ENCODE measurements at regions not wholly inside any gene's neighbourhood (a gene's known extent, or its start where the extent isn't known, plus 50 kb on each side); places are given as distances from the start of the nearest gene placed in this dataset.

GRCh38 chr19:30133803-30134202, 191.8 kb downstream of the URI1 start:
- no TSS peak for BruUV-seq (replicated peaks)
- DNase-seq (ENCODE audit: low spot score): no peak
- POLR2A ChIA-PET (ENCODE audit: low non-redundant PET): no interaction called here
- no peak overlapping the region for H3K27ac ChIP-seq (ENCODE audit: low read depth, low read length, poor library complexity, severe bottlenecking)
- CTCF ChIA-PET: no interaction called here
- TF ChIP-seq CTCF (conservative IDR thresholded peaks at IDR 0.05; ENCODE audit: low read depth, low read length): no peak
- no peak for TF ChIP-seq EZH2 (IDR thresholded peaks at IDR 0.05; ENCODE audit: borderline replicate concordance, low read depth, low read length, poor library complexity, severe bottlenecking)
- no peaks in the 10 kb centered on the region for H3K36me3 ChIP-seq (ENCODE audit: insufficient read depth, low read length, poor library complexity, severe bottlenecking)
- no peaks in the 10 kb centered on the region for H3K4me1 ChIP-seq (ENCODE audit: insufficient read depth, low read length, poor library complexity, severe bottlenecking)
- H3K4me3 ChIP-seq (ENCODE audit: low read depth, low read length, poor library complexity, severe bottlenecking): no peak overlapping the region
- H3K9me3 ChIP-seq (ENCODE audit: low read depth, low read length, poor library complexity, severe bottlenecking): no peaks in the 10 kb centered on the region
- no peaks in the 10 kb centered on the region for H3K27me3 ChIP-seq (replicated peaks; ENCODE audit: insufficient read depth, low read depth, low read length, poor library complexity)
- intact Hi-C loops (cut with micrococcal nuclease; ENCODE audit: unreplicated experiment): no loop called here

GRCh38 chr19:30135093-30135757, 193.2 kb downstream of the URI1 start:
- no TSS peak for BruUV-seq (replicated peaks)
- CTCF ChIA-PET: no interaction called here
- intact Hi-C loops (cut with micrococcal nuclease; ENCODE audit: unreplicated experiment): no loop called here
- no peak for TF ChIP-seq EZH2 (IDR thresholded peaks at IDR 0.05; ENCODE audit: borderline replicate concordance, low read depth, low read length, poor library complexity, severe bottlenecking)
- no peak for TF ChIP-seq CTCF (conservative IDR thresholded peaks at IDR 0.05; ENCODE audit: low read depth, low read length)
- H3K9me3 ChIP-seq (ENCODE audit: low read depth, low read length, poor library complexity, severe bottlenecking): no peaks in the 10 kb centered on the region
- no peak overlapping the region for H3K27ac ChIP-seq (ENCODE audit: low read depth, low read length, poor library complexity, severe bottlenecking)
- POLR2A ChIA-PET (ENCODE audit: low non-redundant PET): no interaction called here
- DNase-seq (ENCODE audit: low spot score): no peak
- no peaks in the 10 kb centered on the region for H3K36me3 ChIP-seq (ENCODE audit: insufficient read depth, low read length, poor library complexity, severe bottlenecking)
- no peaks in the 10 kb centered on the region for H3K4me1 ChIP-seq (ENCODE audit: insufficient read depth, low read length, poor library complexity, severe bottlenecking)
- no peak overlapping the region for H3K4me3 ChIP-seq (ENCODE audit: low read depth, low read length, poor library complexity, severe bottlenecking)
- no peaks in the 10 kb centered on the region for H3K27me3 ChIP-seq (replicated peaks; ENCODE audit: insufficient read depth, low read depth, low read length, poor library complexity)

- no TSS peak for BruUV-seq (replicated peaks)
- TF ChIP-seq EZH2 (IDR thresholded peaks at IDR 0.05; ENCODE audit: borderline replicate concordance, low read depth, low read length, poor library complexity, severe bottlenecking): no peak
- TF ChIP-seq CTCF (conservative IDR thresholded peaks at IDR 0.05; ENCODE audit: low read depth, low read length): no peak
- intact Hi-C loops (cut with micrococcal nuclease; ENCODE audit: unreplicated experiment): no loop called here
- H3K27ac ChIP-seq (ENCODE audit: low read depth, low read length, poor library complexity, severe bottlenecking): no peak overlapping the region
- no peak for DNase-seq (ENCODE audit: low spot score)
- H3K27me3 ChIP-seq (replicated peaks; ENCODE audit: insufficient read depth, low read depth, low read length, poor library complexity): no peaks in the 10 kb centered on the region
- ChIA-PET POLR2A (ENCODE audit: low non-redundant PET) (no interaction called here), CTCF (no interaction called here)
- no peak overlapping the region for H3K4me3 ChIP-seq (ENCODE audit: low read depth, low read length, poor library complexity, severe bottlenecking)
- no peaks in the 10 kb centered on the region for H3K4me1 ChIP-seq (ENCODE audit: insufficient read depth, low read length, poor library complexity, severe bottlenecking)
- no peaks in the 10 kb centered on the region for H3K9me3 ChIP-seq (ENCODE audit: low read depth, low read length, poor library complexity, severe bottlenecking)
- no peaks in the 10 kb centered on the region for H3K36me3 ChIP-seq (ENCODE audit: insufficient read depth, low read length, poor library complexity, severe bottlenecking)
These were observed 193.8 kb downstream of the URI1 start for GRCh38 chr19:30135797-30136196.
